NCI-H226 (cell line): ENCODE measurements at regions not wholly inside any gene's neighbourhood (a gene's known extent, or its start where the extent isn't known, plus 50 kb on each side); places are given as distances from the start of the nearest gene placed in this dataset.

Experiments
- DNase-seq: peaks from one replicate; pipeline ENCODE4 v3.0.0-alpha.2; 2015

DNA sequence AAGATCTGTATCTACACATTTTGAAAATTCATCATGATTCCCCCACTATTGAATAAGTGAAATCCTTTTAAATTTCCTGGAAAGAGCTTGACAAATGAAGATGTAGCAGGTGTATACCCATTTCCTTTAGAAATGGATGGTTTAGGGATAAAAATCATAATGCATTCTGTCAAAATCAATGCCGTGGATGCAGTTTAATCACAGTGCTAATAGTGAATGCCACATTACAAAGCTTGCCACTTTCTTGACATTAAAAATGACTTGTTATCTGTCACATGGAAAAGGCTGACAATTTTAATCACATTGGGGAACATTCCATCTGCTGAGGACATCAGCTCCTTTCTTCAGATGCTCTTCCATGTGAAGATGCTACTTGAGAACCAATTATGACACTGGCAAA, 229.6 kb downstream of the GPAM start:
- no peak for DNase-seq

- DNase-seq, result no peak
Measured at GRCh38 chr10:111954386-111954785, 229.2 kb downstream of the GPAM start.

DNA sequence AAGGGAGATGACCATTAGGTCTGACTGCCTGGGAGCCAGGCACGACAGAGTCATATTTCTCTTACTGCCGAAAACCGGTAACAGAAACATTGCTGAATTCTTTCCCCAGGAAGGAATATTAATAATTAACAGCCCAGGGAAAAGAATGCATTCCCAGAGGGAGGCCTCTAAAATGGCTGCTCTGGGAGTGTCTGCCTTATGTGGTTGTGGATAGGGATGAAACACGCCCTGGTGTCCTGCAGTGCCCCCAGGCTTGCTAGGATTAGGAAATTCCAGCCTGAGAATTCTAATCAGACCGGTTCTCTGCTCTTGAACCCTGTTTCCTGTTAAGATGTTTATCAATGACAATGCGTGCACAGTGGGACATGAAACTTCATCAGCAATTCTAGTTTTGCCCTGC, 226.7 kb downstream of the GPAM start:
- DNase-seq, result no peak

DNA sequence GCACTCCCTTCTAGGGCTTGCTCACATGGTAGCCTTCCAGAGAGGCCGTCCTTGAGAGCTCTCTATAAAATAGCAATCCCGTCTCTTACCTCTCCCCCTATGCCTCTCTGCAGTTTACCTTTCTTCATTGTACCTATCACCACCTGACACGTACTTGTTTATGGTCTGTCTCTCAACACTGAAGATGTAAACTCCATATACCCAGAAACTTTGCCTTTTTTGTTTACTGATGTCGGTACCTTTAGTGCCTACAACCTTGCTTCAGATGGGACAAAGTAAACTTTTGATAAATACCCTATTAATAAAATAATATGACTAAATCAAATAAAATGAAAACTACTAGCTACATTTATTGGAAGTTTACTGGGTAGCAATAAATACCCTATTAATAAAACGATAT, 220.6 kb downstream of the GPAM start:
- no peak for DNase-seq

- no peak for DNase-seq
Measured at GRCh38 chr10:111967116-111967515, 216.4 kb downstream of the GPAM start.

- no peak for DNase-seq
Measured at GRCh38 chr10:111967547-111967946, 216.0 kb downstream of the GPAM start.

DNA sequence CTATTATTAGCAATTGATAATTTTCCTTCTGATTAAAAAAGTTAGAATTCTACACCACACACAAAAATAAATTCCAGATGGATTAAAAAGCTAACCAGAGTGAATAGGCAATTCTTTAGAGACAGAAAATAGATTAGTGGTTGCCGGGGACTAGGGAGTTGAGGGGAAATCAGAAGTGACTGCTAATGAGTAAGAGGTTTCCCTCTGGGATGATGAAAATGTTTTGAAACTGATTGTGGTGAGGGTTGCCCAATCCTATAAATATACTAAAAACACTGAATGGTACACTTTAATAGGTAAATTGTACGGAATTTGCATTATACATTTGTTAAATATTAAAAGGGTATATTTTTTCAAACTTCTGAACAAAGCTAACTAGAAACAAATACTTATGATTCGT, 214.9 kb downstream of the GPAM start:
- no peak for DNase-seq

DNA sequence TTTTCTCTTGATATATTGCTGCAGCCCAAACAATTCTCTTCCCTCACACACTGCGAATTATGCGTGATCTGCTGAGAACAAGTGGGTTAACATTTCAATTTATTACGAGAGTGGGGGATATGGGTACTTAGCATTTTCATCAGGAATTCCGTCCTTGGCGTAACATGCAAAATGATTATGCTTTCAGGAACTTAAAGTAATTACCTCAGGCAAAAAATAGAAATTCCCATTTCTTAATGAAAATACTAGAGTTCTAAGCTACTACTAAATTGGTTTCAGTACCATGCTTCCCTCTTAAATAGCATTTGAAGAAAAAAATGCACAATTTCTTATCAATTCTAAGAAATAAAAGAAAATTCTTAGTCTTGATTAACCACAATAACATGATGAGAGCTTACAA, 213.5 kb downstream of the GPAM start:
- no peak for DNase-seq

DNA sequence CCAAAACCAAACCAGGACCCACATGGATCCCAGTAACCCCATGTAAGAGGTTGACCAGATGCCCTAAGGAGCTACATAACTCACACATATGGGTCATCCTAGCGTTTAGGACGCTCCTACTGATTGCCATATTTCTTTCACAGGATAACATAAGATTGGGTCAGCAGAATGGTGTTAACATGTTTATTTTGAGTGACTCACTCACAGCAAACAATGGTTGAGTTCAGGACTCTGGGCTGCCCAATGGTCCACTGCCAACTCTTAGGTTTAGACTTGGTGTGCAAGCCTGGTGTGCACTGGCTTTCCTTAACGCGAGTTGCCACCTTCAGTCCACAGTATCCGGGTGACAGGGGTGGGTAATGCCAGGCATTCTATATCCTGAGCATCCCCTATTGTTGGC, 211.5 kb downstream of the GPAM start:
- no peak for DNase-seq

- no peak for DNase-seq
Measured at GRCh38 chr10:111973306-111973705, 210.3 kb downstream of the GPAM start.

DNA sequence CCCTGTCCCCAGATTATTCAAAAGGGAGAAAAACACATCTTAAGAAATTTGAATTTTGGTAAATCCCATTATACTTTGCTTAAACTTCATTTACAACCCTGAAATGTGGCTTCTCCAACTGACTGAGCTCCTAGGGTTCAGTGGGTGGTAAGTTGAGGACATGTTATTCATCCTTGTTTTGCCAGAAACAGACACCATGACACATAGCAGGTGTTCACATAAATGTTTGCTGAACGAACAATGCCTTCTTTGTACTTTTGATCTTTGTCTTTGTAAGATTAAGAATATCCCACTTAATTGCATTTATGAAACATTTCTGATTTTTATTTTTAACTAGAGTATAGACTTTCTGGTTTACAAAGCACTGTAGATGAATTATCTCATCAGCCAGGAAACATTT, 209.7 kb downstream of the GPAM start:
- no peak for DNase-seq

GRCh38 chr10:111974325-111974724, 209.2 kb downstream of the GPAM start:
- DNase-seq, result no peak

DNA sequence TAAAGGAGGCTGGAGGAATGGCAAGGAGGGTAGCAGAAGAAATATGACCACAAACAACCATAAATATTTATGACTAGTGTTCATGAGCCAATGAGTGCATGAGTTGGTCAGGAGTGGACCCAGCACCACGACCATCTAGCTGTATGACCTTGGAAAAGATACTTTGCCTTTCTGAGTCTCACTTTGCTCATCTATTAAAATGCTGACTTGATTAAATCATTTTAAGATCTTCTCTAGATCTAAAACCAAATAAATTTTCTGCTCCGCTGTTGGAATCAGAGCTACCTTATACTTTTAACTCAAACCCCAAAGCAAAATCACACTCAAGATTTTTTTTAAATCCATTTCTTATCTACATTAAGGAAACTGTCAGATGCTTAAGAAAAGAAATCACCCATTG, 207.0 kb downstream of the GPAM start:
- DNase-seq, result no peak

- no peak for DNase-seq
Measured at GRCh38 chr10:111984057-111984456, 199.5 kb downstream of the GPAM start.

DNA sequence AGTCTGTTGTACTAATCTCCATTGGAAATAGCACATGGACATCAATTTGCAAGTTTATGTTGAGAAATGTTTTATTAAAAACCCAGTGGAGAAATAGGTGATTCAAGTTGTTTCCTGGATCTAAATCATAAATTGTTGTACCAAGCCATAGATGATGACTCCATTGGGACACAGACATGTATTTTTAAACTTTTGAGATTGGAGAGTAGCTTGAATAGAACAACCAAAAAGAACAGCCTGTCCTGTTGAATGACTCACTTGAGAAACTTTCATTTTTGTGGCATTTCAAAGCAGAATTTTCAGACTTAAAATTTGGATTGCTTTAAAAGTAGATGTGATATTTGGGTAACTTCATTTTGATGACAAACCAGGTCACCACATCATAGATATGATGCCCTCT, 197.5 kb downstream of the GPAM start:
- no peak for DNase-seq

DNA sequence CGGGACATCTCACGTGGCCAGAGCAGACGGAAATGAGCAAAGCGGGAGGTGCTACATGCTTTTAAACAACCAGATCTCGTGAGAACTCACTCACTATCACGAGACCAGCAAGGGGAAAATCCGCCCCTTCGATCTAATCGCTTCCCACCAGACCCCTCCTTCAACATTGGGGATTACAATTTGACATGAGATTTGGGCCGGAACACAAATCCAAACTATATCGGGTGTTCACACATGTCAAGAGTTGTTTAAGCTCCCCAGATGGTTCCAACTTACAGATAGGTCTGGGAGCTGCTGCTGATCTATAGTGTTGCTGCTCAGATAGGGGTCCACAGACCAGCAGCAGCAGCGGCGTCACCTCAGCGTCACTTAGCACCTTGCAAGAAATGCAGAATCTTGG, 194.9 kb downstream of the GPAM start:
- DNase-seq, result no peak

DNA sequence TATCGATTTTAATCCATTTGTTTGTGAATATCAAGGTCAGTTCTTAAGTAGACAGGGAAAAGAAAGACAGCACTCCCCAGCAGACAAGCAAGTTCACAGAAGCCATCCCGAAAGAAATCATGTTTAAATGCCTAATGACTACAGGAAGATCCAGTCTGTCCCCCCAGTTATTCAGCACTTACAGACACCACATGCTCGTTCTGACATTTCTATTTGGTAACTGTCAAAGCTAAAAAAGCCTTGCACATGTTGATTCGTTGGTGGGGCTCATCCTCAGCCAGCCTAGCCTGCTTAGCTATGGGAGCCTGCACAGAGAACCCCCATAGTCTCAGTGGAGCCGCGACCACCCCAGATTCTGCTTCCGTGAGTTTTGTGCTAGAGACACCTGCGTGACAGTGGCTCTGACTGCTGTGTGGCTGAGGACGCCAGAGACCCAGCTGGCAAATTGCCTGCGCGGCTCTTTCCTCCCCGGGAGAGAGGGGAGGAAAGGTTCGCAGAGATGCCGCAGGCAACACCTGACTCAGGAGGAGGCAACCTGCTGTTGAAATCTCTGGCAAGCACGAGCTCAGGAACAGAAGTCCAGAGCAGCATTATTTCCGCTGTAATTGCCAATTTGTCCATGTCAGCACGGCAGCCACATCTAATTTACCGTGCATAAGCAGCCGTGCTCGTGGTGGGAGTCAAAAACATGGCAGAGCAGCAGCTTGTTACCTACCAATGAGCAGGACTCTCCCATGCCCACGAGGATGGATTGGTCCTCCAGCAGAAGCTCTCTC, 194.2 kb downstream of the GPAM start:
- DNase-seq, result no peak

DNA sequence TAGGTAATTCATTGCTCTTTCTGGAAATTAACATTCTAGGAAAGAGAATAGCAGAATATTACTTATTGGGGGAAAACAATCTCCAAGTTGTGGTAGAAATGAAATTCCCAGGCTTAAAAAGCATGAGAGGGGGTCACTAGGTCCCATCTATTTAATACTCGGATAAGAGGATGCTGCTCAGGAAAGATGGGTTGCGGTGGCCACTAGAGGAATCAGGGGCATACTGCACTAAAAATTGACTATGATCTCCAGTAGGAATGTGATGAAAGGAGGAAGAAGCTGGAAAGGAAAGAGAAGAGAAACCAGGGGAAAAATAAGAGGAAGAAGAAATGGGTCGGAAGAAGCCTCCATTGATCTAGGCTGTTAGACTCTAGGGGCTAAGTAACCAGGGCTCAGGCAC, 192.8 kb downstream of the GPAM start:
- DNase-seq, result no peak

GRCh38 chr10:111993321-111993720, 190.2 kb downstream of the GPAM start:
- DNase-seq, result no peak

DNA sequence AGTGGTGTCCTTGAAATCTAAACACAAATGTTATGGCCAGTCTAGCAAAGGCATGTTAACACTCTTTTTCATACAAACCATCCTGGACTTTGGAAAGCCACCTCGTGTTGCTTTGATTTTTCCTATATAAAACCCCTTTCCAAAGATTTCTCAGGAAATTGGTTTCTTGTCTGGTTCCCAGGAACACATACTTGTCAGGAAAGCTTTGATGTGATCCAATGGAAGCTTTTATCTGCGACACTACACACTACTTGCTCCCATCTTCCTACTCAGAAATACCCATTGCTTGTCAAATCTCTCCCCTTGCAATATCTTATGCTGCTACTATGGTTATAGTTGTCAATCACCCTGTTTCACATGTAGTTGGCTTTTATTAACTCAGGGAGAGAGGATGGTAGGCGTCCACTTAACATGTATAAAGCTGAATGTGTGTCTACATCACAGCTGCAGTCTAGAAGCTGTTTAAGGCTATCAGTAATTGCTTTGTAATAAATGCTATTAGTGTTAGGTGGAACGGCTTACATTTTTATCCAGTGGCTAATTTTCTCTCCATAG, 189.6 kb downstream of the GPAM start:
- DNase-seq, result no peak

GRCh38 chr10:111996103-111996502, 187.5 kb downstream of the GPAM start:
- no peak for DNase-seq

- no peak for DNase-seq
Measured at GRCh38 chr10:111998728-111999127, 184.8 kb downstream of the GPAM start.

GRCh38 chr10:111999205-111999914, 184.2 kb downstream of the GPAM start:
- DNase-seq, result no peak

DNA sequence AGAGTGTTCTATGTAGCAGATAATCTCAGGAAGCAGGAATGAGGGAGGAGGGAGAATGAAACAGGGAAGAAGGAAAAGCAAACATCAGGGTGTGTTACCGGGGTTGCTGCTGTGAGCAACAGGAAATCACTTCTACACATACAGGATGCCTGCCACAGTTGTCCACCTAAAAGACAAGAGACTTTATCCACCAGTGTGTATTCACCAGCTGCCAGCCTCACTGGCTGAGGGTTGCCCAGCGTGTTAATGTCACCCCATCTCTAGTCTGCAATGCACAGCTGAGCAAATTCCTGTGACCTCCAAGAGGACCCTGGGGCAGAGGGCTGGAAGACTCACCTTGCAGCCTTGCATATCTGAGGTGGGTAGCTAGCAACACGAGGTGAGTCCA, 183.7 kb downstream of the GPAM start:
- DNase-seq, result no peak

GRCh38 chr10:112000466-112000865, 183.1 kb downstream of the GPAM start:
- DNase-seq, result no peak
